HCT116 (cell line): ENCODE measurements at regions not wholly inside any gene's neighbourhood (a gene's known extent, or its start where the extent isn't known, plus 50 kb on each side); places are given as distances from the start of the nearest gene placed in this dataset.

ENCODE experiments used
- CEBPB ChIP-seq: IDR thresholded peaks from 2 replicates; pipeline ENCODE4 v1.6.1; 2012; ENCODE audit warnings: low read depth
- EZH2 ChIP-seq: fragments of 200-600 bp; sonication (generic); IDR thresholded peaks from 2 replicates; pipeline ENCODE4 v1.6.1; 2017; ENCODE audit warnings: antibody characterized with exemption, mixed run types
- EZH2phosphoT487 ChIP-seq: fragments of 200-600 bp; IDR thresholded peaks from 2 replicates; pipeline ENCODE4 v1.6.1; 2018; ENCODE audit warnings: antibody characterized with exemption, borderline replicate concordance
- TF ChIP-seq, protein P1 (sequence below), 3 experiments: fragments of 200-600 bp in 1 of 3; sonication (generic) in 1 of 3; IDR thresholded peaks in 2 of 3; conservative IDR thresholded peaks in 1 of 3; 2 replicates each; pipeline ENCODE4 v1.5.1; 2012 to 2017; ENCODE audit warnings: low read depth in 2 of 3, low read length in 2 of 3, antibody characterized with exemption in 1 of 3, borderline replicate concordance in 1 of 3, control low read depth in 1 of 3, mild to moderate bottlenecking in 1 of 3, mixed read lengths in 1 of 3, mixed run types in 1 of 3, moderate library complexity in 1 of 3; ENCODE audit not compliant: insufficient read depth in 1 of 3

DNA sequence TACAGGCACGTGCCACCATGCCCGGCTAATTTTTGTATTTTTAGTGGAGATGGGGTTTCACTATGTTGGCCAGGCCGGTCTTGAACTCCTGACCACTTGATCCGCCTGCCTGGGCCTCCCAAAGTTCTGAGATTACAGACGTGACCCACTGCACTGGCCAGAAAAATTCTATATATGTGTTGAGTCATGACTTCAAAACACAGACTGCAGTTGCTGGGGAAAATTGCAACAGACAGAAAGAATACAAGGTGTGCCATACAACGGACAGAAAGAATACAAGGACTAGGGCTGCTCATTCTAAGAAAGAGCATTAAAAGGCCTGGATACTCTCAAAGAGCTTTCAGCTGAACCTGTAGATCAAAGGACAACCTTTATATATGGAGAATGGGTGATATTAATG is 109.6 kb upstream of the ACSL4 start:
- TF ChIP-seq, protein P1, sequence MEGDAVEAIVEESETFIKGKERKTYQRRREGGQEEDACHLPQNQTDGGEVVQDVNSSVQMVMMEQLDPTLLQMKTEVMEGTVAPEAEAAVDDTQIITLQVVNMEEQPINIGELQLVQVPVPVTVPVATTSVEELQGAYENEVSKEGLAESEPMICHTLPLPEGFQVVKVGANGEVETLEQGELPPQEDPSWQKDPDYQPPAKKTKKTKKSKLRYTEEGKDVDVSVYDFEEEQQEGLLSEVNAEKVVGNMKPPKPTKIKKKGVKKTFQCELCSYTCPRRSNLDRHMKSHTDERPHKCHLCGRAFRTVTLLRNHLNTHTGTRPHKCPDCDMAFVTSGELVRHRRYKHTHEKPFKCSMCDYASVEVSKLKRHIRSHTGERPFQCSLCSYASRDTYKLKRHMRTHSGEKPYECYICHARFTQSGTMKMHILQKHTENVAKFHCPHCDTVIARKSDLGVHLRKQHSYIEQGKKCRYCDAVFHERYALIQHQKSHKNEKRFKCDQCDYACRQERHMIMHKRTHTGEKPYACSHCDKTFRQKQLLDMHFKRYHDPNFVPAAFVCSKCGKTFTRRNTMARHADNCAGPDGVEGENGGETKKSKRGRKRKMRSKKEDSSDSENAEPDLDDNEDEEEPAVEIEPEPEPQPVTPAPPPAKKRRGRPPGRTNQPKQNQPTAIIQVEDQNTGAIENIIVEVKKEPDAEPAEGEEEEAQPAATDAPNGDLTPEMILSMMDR (IDR thresholded peaks at IDR 0.05 in 2 of 3, conservative IDR thresholded peaks at IDR 0.05 in 1 of 3; ENCODE audit: borderline replicate concordance in 1 of 3, insufficient read depth in 1 of 3, low read depth in 2 of 3, low read length in 2 of 3): no peak
- TF ChIP-seq CEBPB (no peak), EZH2 (no peak), EZH2phosphoT487 (no peak)
